Ammon's horn (tissue), 1 donor: ENCODE measurements at regions not wholly inside any gene's neighbourhood (a gene's known extent, or its start where the extent isn't known, plus 50 kb on each side); places are given as distances from the start of the nearest gene placed in this dataset.
"Not testable (repeated sequence)": the region's sequence is repeated elsewhere in the genome, so short reads cannot be mapped to it uniquely, and the experiment has no call there.

ENCODE experiments used
- DNase-seq: peaks from one replicate; pipeline ENCODE4 v3.0.0-alpha.2; 2016; ENCODE audit warnings: low spot score

- DNase-seq, result not testable (repeated sequence)
Observed at GRCh38 chr3:90206482-90206881, 1099.1 kb downstream of the EPHA3 start.

GRCh38 chr3:90207353-90208097 lies 1100.1 kb downstream of the EPHA3 start:
- not testable (repeated sequence) for DNase-seq

GRCh38 chr3:90221900-90222299 lies 1114.5 kb downstream of the EPHA3 start:
- no peak for DNase-seq

GRCh38 chr3:90241481-90241880 lies 1134.1 kb downstream of the EPHA3 start:
- no peak for DNase-seq

GRCh38 chr3:90253131-90253530 lies 1145.7 kb downstream of the EPHA3 start:
- DNase-seq, result no peak

GRCh38 chr3:90261481-90262433 lies 1154.3 kb downstream of the EPHA3 start:
- DNase-seq, result no peak
